Calu3 (cell line): ENCODE measurements at regions not wholly inside any gene's neighbourhood (a gene's known extent, or its start where the extent isn't known, plus 50 kb on each side); places are given as distances from the start of the nearest gene placed in this dataset.

ENCODE experiments used
- BruUV-seq: library from RNA; stranded (reverse); fragments of 400-500 nt; replicated peaks from 2 replicates; lab custom pipeline; 2021; lab: Mats Ljungman, UMichigan
- CTCF ChIA-PET: fragments of 300-600 bp; sonication (Branson Sonifier 250); formaldehyde crosslinking; loops from one replicate; lab custom pipeline; 2022; ENCODE audit warnings: antibody characterized with exemption; lab: Charles Lee
- DNase-seq: peaks from one replicate; pipeline ENCODE4 v3.0.0; 2022
- H3K27ac Mint-ChIP-seq: one replicate; pipeline ENCODE4 v1.8.0; 2022; ENCODE audit warnings: mixed read lengths; ENCODE audit not compliant: unreplicated experiment
- H3K27me3 Mint-ChIP-seq: one replicate; pipeline ENCODE4 v1.8.0; 2022; ENCODE audit warnings: mixed read lengths; ENCODE audit not compliant: unreplicated experiment
- H3K36me3 Mint-ChIP-seq: one replicate; pipeline ENCODE4 v1.8.0; 2022; ENCODE audit warnings: mild to moderate bottlenecking, moderate library complexity, mixed read lengths; ENCODE audit not compliant: insufficient read depth, unreplicated experiment
- H3K4me1 Mint-ChIP-seq: one replicate; pipeline ENCODE4 v1.8.0; 2022; ENCODE audit warnings: mild to moderate bottlenecking, low read depth, mixed read lengths; ENCODE audit not compliant: unreplicated experiment
- H3K4me3 Mint-ChIP-seq: one replicate; pipeline ENCODE4 v1.8.0; 2022; ENCODE audit warnings: mild to moderate bottlenecking, low read depth, moderate library complexity, mixed read lengths; ENCODE audit not compliant: unreplicated experiment
- H3K9me3 Mint-ChIP-seq: one replicate; pipeline ENCODE4 v1.8.0; 2022; ENCODE audit warnings: low read depth, mixed read lengths; ENCODE audit not compliant: unreplicated experiment
- CTCF ChIP-seq: fragments of 200-600 bp; IDR thresholded peaks from one replicate; pipeline ENCODE4 v1.8.0; 2022; ENCODE audit warnings: antibody characterized with exemption; ENCODE audit not compliant: unreplicated experiment
- intact Hi-C: fragments of 100-400 bp; cut with micrococcal nuclease; formaldehyde crosslinking; loops from one replicate; pipeline ENCODE4 v1.10.0; 2022; ENCODE audit not compliant: unreplicated experiment

- no peak for DNase-seq
- Mint-ChIP-seq H3K36me3 (no peaks in the 10 kb centered on the region), H3K27me3 (no peaks in the 10 kb centered on the region), H3K4me3 (no peak overlapping the region), H3K27ac (no peak overlapping the region), H3K4me1 (no peaks in the 10 kb centered on the region), H3K9me3 (peaks cover 14% of the 10 kb centered on the region)
- CTCF ChIA-PET = no interaction called here
- intact Hi-C loops = no loop called here
- no peak for TF ChIP-seq CTCF
- BruUV-seq = no TSS peak
These were observed 784.4 kb upstream of the CELF2 start for GRCh38 chr10:10233229-10233628.

GRCh38 chr10:10235003-10235402 lies 782.7 kb upstream of the CELF2 start:
- BruUV-seq = no TSS peak
- H3K9me3 Mint-ChIP-seq = peaks cover 17% of the 10 kb centered on the region
- no peak for TF ChIP-seq CTCF
- no peaks in the 10 kb centered on the region for H3K4me1 Mint-ChIP-seq
- H3K27ac Mint-ChIP-seq = no peak overlapping the region
- intact Hi-C loops = no loop called here
- H3K4me3 Mint-ChIP-seq = no peak overlapping the region
- H3K27me3 Mint-ChIP-seq = no peaks in the 10 kb centered on the region
- CTCF ChIA-PET = no interaction called here
- H3K36me3 Mint-ChIP-seq = no peaks in the 10 kb centered on the region
- no peak for DNase-seq

- CTCF ChIA-PET = no interaction called here
- intact Hi-C loops = no loop called here
- H3K4me3 Mint-ChIP-seq = no peak overlapping the region
- no peaks in the 10 kb centered on the region for H3K36me3 Mint-ChIP-seq
- peaks cover 15% of the 10 kb centered on the region for H3K9me3 Mint-ChIP-seq
- H3K27ac Mint-ChIP-seq = no peak overlapping the region
- no peaks in the 10 kb centered on the region for H3K4me1 Mint-ChIP-seq
- TF ChIP-seq CTCF = no peak
- H3K27me3 Mint-ChIP-seq = no peaks in the 10 kb centered on the region
- BruUV-seq = no TSS peak
- no peak for DNase-seq
These were observed 770.1 kb upstream of the CELF2 start for GRCh38 chr10:10247585-10247984.

GRCh38 chr10:10256860-10257259 lies 760.8 kb upstream of the CELF2 start:
- no peak overlapping the region for H3K27ac Mint-ChIP-seq
- intact Hi-C loops = no loop called here
- CTCF ChIA-PET = interaction anchor here (0.7 kb wide), 1 partner anchor 43 kb away, joined by 3 read pairs; no protein-coding TSS in a partner anchor

More at GRCh38 chr10:10256860-10257259, 760.8 kb upstream of the CELF2 start:
- Mint-ChIP-seq H3K4me1 (no peaks in the 10 kb centered on the region), H3K4me3 (no peak overlapping the region), H3K27me3 (no peaks in the 10 kb centered on the region), H3K9me3 (peaks cover 10% of the 10 kb centered on the region), H3K36me3 (no peaks in the 10 kb centered on the region)
- no peak for DNase-seq
- no TSS peak for BruUV-seq
- no peak for TF ChIP-seq CTCF
